Panc1 (cell line): ENCODE measurements at regions not wholly inside any gene's neighbourhood (a gene's known extent, or its start where the extent isn't known, plus 50 kb on each side); places are given as distances from the start of the nearest gene placed in this dataset.

Experiments used
- ATAC-seq: fragments of 200-7000 bp; cut with Tn5 transposase; 2 replicates; pipeline ENCODE4 v1.9.1; 2020; ENCODE audit warnings: mild to moderate bottlenecking, moderate library complexity
- BruUV-seq: library from RNA; stranded (reverse); fragments of 400-500 nt; replicated peaks from 2 replicates; lab custom pipeline; 2021; lab: Mats Ljungman, UMichigan
- CTCF ChIA-PET: fragments of 300-600 bp; sonication (Branson Sonifier 250); formaldehyde crosslinking; loops from one replicate; lab custom pipeline; 2022; ENCODE audit warnings: antibody characterized with exemption; lab: Charles Lee
- POLR2A ChIA-PET: fragments of 300-600 bp; sonication (Branson Sonifier 250); formaldehyde crosslinking; loops from one replicate; lab custom pipeline; 2022; ENCODE audit warnings: antibody characterized with exemption; lab: Charles Lee
- DNase-seq: peaks from one replicate; pipeline ENCODE4 v3.0.0-alpha.2; 2010; ENCODE audit warnings: low read depth, low spot score
- H3K27ac ChIP-seq: 2 replicates; pipeline ENCODE4 v1.5.1; 2011; ENCODE audit warnings: mild to moderate bottlenecking, low read length, inconsistent platforms
- H3K27me3 ChIP-seq: fragments of 200-500 bp; sonication (Bioruptor generic); 2 replicates; pipeline ENCODE4 v1.6.0; 2014; ENCODE audit warnings: low read length, inconsistent platforms; ENCODE audit not compliant: control insufficient read depth, insufficient read depth
- H3K36me3 ChIP-seq: fragments of 200-500 bp; sonication (Bioruptor generic); 2 replicates; pipeline ENCODE4 v1.5.1; 2014; ENCODE audit warnings: inconsistent platforms, mild to moderate bottlenecking, low read length, moderate library complexity; ENCODE audit not compliant: control insufficient read depth, insufficient read depth
- H3K4me1 ChIP-seq: 2 replicates; pipeline ENCODE4 v1.5.1; 2011; ENCODE audit warnings: inconsistent platforms, mild to moderate bottlenecking, low read length, moderate library complexity; ENCODE audit not compliant: control insufficient read depth, insufficient read depth
- H3K4me3 ChIP-seq, 2 experiments: 2 replicates each; pipeline ENCODE4 v1.5.1; 2011 to 2012; ENCODE audit warnings: low read depth in 2 of 2, low read length in 2 of 2, mild to moderate bottlenecking in 2 of 2, inconsistent platforms in 1 of 2, moderate library complexity in 1 of 2
- H3K9me3 ChIP-seq: fragments of 200-500 bp; sonication (Bioruptor generic); 2 replicates; pipeline ENCODE4 v1.5.1; 2014; ENCODE audit warnings: low read depth, mild to moderate bottlenecking, inconsistent platforms, low read length, moderate library complexity; ENCODE audit not compliant: control insufficient read depth, insufficient read depth
- POLR2AphosphoS5 ChIP-seq: IDR thresholded peaks from 2 replicates; pipeline ENCODE4 v1.6.1; 2012; ENCODE audit warnings: mild to moderate bottlenecking, low read depth, low read length, moderate library complexity
- SIN3A ChIP-seq: IDR thresholded peaks from 2 replicates; pipeline ENCODE4 v1.6.1; 2012; ENCODE audit warnings: low read depth, mild to moderate bottlenecking, low read length, moderate library complexity, borderline replicate concordance; ENCODE audit not compliant: insufficient read depth
- TCF7L2 ChIP-seq: IDR thresholded peaks from 2 replicates; pipeline ENCODE4 v1.6.1; 2011; ENCODE audit warnings: mild to moderate bottlenecking, low read depth, low read length, inconsistent platforms
- in situ Hi-C: cut with HindIII; loops from 2 replicates; pipeline ENCODE4 v1.10.0; 2016; ENCODE audit warnings: low sequenced_read_pairs, low pct_unique_long_range_greater_than_20kb
- intact Hi-C: fragments of 100-400 bp; cut with micrococcal nuclease; formaldehyde crosslinking; loops from one replicate; pipeline ENCODE4 v1.10.0; 2022; ENCODE audit not compliant: unreplicated experiment
- TF ChIP-seq, protein P1 (sequence below), 2 experiments: IDR thresholded peaks; 2 replicates each; pipeline ENCODE4 v1.6.1; 2011 to 2012; ENCODE audit warnings: low read depth in 2 of 2, control low read depth in 1 of 2, low read length in 1 of 2, mild to moderate bottlenecking in 1 of 2, moderate library complexity in 1 of 2; ENCODE audit not compliant: insufficient read depth in 1 of 2
- TF ChIP-seq, protein P2 (sequence below): fragments of 450-650 bp; IDR thresholded peaks from 2 replicates; pipeline ENCODE4 v1.5.1; 2017; ENCODE audit warnings: mild to moderate bottlenecking

DNA sequence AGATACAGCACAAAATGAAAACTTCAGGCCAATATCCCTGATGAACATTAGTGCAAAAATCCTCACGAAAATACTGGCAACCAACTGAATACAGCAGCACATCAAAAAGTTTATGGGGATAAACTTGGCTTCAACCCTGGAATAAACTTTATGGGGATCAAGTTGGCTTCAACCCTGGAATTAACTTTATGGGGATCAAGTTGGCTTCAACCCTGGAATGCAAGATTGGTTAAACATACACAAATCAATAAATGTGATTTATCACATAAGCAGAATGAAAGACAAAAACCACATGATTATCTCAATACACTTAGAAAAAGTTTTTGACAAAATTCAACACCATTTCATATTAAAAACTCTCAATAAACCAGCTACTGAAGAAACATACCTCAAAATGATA is 213.7 kb upstream of the DMRTA1 start:
- DNase-seq: no peak
- no TSS peak for BruUV-seq
- no peaks in the 10 kb centered on the region for H3K9me3 ChIP-seq
- H3K4me1 ChIP-seq: no peaks in the 10 kb centered on the region
- H3K27me3 ChIP-seq: no peaks in the 10 kb centered on the region
- no peaks in the 10 kb centered on the region for H3K36me3 ChIP-seq
- no peak for ATAC-seq
- no peak overlapping the region for H3K4me3 ChIP-seq
- intact Hi-C loops (no loop called here), in situ Hi-C loops (no loop called here)
- CTCF ChIA-PET: no interaction called here
- TF ChIP-seq SIN3A (no peak), TCF7L2 (no peak), POLR2AphosphoS5 (no peak)
- TF ChIP-seq, protein P1, sequence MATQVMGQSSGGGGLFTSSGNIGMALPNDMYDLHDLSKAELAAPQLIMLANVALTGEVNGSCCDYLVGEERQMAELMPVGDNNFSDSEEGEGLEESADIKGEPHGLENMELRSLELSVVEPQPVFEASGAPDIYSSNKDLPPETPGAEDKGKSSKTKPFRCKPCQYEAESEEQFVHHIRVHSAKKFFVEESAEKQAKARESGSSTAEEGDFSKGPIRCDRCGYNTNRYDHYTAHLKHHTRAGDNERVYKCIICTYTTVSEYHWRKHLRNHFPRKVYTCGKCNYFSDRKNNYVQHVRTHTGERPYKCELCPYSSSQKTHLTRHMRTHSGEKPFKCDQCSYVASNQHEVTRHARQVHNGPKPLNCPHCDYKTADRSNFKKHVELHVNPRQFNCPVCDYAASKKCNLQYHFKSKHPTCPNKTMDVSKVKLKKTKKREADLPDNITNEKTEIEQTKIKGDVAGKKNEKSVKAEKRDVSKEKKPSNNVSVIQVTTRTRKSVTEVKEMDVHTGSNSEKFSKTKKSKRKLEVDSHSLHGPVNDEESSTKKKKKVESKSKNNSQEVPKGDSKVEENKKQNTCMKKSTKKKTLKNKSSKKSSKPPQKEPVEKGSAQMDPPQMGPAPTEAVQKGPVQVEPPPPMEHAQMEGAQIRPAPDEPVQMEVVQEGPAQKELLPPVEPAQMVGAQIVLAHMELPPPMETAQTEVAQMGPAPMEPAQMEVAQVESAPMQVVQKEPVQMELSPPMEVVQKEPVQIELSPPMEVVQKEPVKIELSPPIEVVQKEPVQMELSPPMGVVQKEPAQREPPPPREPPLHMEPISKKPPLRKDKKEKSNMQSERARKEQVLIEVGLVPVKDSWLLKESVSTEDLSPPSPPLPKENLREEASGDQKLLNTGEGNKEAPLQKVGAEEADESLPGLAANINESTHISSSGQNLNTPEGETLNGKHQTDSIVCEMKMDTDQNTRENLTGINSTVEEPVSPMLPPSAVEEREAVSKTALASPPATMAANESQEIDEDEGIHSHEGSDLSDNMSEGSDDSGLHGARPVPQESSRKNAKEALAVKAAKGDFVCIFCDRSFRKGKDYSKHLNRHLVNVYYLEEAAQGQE (IDR thresholded peaks at IDR 0.05; ENCODE audit: insufficient read depth in 1 of 2, low read depth in 2 of 2, low read length in 1 of 2): no peak
- TF ChIP-seq, protein P2, sequence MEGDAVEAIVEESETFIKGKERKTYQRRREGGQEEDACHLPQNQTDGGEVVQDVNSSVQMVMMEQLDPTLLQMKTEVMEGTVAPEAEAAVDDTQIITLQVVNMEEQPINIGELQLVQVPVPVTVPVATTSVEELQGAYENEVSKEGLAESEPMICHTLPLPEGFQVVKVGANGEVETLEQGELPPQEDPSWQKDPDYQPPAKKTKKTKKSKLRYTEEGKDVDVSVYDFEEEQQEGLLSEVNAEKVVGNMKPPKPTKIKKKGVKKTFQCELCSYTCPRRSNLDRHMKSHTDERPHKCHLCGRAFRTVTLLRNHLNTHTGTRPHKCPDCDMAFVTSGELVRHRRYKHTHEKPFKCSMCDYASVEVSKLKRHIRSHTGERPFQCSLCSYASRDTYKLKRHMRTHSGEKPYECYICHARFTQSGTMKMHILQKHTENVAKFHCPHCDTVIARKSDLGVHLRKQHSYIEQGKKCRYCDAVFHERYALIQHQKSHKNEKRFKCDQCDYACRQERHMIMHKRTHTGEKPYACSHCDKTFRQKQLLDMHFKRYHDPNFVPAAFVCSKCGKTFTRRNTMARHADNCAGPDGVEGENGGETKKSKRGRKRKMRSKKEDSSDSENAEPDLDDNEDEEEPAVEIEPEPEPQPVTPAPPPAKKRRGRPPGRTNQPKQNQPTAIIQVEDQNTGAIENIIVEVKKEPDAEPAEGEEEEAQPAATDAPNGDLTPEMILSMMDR: no peak
- no peak overlapping the region for H3K27ac ChIP-seq
- POLR2A ChIA-PET: no interaction called here

DNA sequence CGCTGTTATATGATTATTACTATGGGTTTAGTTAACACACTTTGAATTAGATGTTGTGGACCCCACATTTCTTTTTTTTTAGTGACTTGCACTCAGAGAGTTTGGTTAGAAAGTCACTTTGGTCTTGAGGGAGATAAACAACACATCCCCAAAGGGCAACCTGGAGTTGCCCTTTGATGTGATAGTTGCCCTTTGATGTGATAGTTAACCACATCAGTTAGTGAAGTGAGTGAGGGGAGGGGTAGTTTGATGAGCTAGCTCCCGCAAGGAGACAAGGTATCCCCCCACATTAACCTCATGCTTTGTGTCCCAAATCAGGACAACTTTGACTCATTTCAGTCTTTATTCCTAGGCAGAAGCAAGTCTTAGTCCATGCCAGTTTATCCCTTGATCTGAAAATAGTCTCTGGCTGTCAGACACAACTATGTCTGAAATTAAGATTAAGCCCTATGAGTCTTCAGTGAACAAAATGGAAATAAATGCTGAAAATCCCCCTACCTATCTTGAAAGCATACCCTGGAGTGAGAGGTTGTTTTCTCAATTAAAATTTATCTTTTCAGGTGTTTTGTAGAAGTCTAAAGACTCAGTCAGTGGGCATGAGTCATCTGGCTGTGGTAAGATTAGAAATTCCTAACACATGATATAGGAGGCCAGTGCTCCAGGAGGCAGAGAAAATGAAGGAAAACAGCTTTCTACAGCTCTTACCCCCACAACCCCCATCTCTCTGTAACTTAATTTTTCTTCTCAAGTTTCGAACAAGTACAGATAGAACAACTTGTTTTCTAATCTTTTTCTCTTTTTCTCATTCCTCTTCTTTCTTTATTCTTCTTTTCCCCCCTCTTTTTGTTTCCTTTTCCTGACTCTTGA is 208.9 kb upstream of the DMRTA1 start:
- Histone ChIP-seq H3K9me3 (no peaks in the 10 kb centered on the region), H3K4me3 (no peak overlapping the region), H3K27ac (no peak overlapping the region), H3K36me3 (no peaks in the 10 kb centered on the region), H3K27me3 (no peaks in the 10 kb centered on the region), H3K4me1 (no peaks in the 10 kb centered on the region)
- TF ChIP-seq, protein P2: no peak
- TF ChIP-seq TCF7L2 (no peak), SIN3A (no peak), POLR2AphosphoS5 (no peak)
- TF ChIP-seq, protein P1 (IDR thresholded peaks at IDR 0.05; ENCODE audit: insufficient read depth in 1 of 2, low read depth in 2 of 2, low read length in 1 of 2): no peak
- intact Hi-C loops (no loop called here), in situ Hi-C loops (no loop called here)
- ChIA-PET CTCF (no interaction called here), POLR2A (no interaction called here)
- DNase-seq: no peak
- no peak for ATAC-seq
- BruUV-seq: no TSS peak
